HG02981 (cell line): ENCODE measurements at regions not wholly inside any gene's neighbourhood (a gene's known extent, or its start where the extent isn't known, plus 50 kb on each side); places are given as distances from the start of the nearest gene placed in this dataset.

Experiments
- ATAC-seq: cut with Tn5 transposase; IDR thresholded peaks from one replicate; pipeline ENCODE4 v1.9.1; 2021; ENCODE audit warnings: mild to moderate bottlenecking, moderate library complexity; ENCODE audit not compliant: unreplicated experiment

- ATAC-seq: no peak
Measured at GRCh38 chr10:108735380-108735779, 1187.9 kb downstream of the XPNPEP1 start.

- no peak for ATAC-seq
Measured at GRCh38 chr10:108721874-108722273, 1201.4 kb downstream of the XPNPEP1 start.

- no peak for ATAC-seq
Measured at GRCh38 chr10:108716352-108716751, 1207.0 kb downstream of the XPNPEP1 start.

GRCh38 chr10:108709927-108710722 lies 1213.2 kb downstream of the XPNPEP1 start:
- no peak for ATAC-seq

GRCh38 chr10:108708363-108708762 lies 1214.9 kb downstream of the XPNPEP1 start:
- ATAC-seq: no peak

- ATAC-seq: peak; percentile 90
Measured at GRCh38 chr10:108696792-108697477, 1226.4 kb downstream of the XPNPEP1 start.

GRCh38 chr10:108691126-108691525 lies 1232.2 kb downstream of the XPNPEP1 start:
- ATAC-seq: no peak

- no peak for ATAC-seq
Measured at GRCh38 chr10:108690530-108690929, 1232.8 kb downstream of the XPNPEP1 start.

GRCh38 chr10:108689891-108690290 lies 1233.4 kb downstream of the XPNPEP1 start:
- no peak for ATAC-seq

- no peak for ATAC-seq
Measured at GRCh38 chr10:108688314-108688713, 1235.0 kb downstream of the XPNPEP1 start.

- no peak for ATAC-seq
Measured at GRCh38 chr10:108685863-108686531, 1237.3 kb downstream of the XPNPEP1 start.

GRCh38 chr10:108684431-108684830 lies 1238.9 kb downstream of the XPNPEP1 start:
- ATAC-seq: no peak

GRCh38 chr10:108673741-108674140 lies 1249.6 kb downstream of the XPNPEP1 start:
- no peak for ATAC-seq

GRCh38 chr10:108663587-108663986 lies 1259.7 kb downstream of the XPNPEP1 start:
- no peak for ATAC-seq

GRCh38 chr10:108662975-108663374 lies 1260.3 kb downstream of the XPNPEP1 start:
- no peak for ATAC-seq

- no peak for ATAC-seq
Measured at GRCh38 chr10:108655057-108655456, 1268.3 kb downstream of the XPNPEP1 start.

- no peak for ATAC-seq
Measured at GRCh38 chr10:108653531-108653930, 1269.8 kb downstream of the XPNPEP1 start.

GRCh38 chr10:108639010-108639409 lies 1284.3 kb downstream of the XPNPEP1 start:
- no peak for ATAC-seq

GRCh38 chr10:108638225-108638624 lies 1285.1 kb downstream of the XPNPEP1 start:
- no peak for ATAC-seq

- ATAC-seq: no peak
Measured at GRCh38 chr10:108633046-108633445, 1290.3 kb downstream of the XPNPEP1 start.

- no peak for ATAC-seq
Measured at GRCh38 chr10:108632144-108632543, 1291.2 kb downstream of the XPNPEP1 start.

GRCh38 chr10:108631332-108631731 lies 1292.0 kb downstream of the XPNPEP1 start:
- peak; percentile 84 for ATAC-seq
